NOMO-1 (cell line): ENCODE measurements at regions not wholly inside any gene's neighbourhood (a gene's known extent, or its start where the extent isn't known, plus 50 kb on each side); places are given as distances from the start of the nearest gene placed in this dataset.
"Not testable (repeated sequence)": the region's sequence is repeated elsewhere in the genome, so short reads cannot be mapped to it uniquely, and the experiment has no call there.

Experiments
- DNase-seq, 2 experiments: peaks; one replicate each; lab custom pipeline; 2025; ENCODE audit not compliant: unreplicated experiment in 2 of 2; lab: John Stamatoyannopoulos, UW

DNA sequence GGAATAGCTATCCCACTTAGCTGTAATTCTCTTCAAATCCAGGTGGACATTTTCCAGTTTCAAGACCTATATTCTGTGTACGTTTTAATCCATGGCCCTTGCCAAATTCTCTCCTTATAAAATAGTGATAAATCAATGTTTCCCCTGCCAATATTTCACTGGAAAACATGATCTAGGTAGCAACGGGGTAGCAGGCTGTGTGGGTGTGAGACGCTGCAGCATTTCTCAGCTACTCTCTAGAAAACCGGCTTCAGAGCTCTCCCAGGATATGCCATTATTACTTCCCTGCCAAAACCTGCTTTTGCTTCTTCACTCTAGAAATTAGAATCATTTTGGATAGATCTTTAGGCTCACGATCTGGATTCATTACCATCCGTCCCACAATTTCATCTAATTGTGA, 82.1 kb upstream of the SIPA1L2 start:
- DNase-seq: no peak

DNA sequence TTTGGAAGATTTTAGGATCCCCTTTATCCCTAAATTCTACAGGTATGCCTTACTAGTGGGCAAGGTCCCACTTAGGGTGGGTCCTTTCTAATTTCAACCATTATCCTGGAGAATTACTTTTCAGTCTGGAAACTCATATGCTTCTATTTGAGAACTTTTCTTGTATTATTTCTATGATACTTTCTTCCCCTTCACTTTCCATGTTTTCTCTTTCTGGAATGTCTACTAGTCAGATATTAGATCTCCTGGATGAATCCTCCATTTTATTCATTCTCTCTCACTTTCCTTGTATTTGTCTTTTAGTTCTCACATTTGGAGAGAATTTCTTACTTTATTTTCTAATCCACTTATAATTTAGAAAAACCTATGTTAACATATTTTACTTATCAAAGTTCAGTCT, 83.9 kb upstream of the SIPA1L2 start:
- DNase-seq: no peak

DNA sequence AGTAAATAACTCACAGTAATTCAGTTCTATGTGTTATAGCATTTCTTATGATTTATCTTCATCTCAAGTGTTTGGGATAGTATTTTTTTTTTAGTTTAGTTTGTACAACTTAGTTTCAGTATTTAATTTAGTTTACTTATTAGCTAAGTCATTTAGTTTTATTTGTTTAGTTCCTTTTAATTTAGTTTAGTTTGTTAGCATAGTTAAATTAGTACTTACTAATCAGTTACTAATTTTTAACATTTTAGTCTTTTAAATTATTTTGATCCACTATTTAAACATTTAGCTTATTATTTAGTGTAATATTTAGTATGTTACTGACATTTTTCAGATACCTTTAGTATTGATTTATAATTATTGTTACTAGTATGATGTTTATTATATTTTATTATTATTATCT, 85.2 kb upstream of the SIPA1L2 start:
- DNase-seq: no peak

DNA sequence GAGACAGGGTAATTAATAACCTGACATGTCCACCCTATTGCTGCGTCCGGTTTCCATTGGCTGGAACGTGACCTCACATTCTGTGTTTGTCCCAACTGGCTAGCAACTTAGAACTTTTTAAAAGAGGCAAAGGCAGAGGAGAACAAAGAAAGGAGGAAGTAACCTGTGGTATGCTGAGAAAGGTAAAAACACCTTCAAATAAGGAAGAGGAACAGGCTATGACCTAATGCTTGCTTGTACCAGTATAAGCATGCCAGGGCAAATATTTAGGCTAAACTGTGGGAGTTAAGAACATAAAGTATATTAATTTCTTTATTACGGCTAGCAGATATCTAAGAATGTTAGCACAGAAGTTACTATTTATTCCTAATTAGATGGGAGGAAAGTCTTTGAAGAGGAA, 87.3 kb upstream of the MAP10 start:
- DNase-seq: not testable (repeated sequence)

DNA sequence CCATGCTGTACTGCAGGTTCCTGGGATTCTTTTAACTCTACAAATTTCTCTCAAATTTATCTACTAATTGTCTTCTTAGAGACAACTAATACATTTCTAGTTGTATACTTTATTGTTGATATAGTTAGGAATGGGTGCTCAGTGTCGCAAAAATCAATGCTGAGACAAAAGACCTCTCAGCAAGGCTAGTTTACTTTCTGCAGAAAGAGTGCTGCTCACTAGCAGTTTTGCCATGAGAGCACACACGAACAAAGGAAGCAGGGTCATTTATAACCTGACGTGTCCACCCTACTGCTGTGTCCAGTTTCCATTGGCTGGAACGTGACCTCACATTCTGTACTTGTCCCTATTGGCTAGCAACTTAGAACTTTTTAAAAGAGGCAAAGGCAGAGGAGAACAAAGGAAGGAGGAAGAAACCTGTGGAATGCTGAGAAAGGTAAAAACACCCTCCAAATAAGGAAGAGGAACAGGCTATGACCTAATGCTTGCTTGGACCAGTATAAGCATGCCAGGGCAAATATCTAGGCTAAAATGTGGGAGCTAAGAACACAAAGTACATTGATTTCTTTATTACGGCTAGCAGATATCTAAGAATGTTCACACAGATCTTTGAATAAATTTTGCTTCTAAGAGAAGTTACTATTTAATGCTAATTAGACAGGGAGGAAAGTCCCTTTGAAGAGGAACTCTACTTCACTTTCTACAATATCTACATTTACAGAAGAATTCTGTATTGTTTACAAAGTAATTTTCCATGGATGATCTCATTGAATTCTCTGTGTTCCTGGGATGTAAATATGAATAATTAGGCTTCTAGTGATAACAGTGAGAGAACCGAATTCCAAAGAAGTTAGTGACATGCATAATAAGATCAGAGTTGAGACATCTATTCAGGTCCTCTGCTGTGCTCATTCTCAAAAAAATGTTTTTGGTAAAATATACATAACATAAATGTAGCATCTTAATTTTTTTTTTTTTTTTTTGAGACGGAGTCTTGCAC, 86.0 kb upstream of the MAP10 start:
- no peak for DNase-seq

DNA sequence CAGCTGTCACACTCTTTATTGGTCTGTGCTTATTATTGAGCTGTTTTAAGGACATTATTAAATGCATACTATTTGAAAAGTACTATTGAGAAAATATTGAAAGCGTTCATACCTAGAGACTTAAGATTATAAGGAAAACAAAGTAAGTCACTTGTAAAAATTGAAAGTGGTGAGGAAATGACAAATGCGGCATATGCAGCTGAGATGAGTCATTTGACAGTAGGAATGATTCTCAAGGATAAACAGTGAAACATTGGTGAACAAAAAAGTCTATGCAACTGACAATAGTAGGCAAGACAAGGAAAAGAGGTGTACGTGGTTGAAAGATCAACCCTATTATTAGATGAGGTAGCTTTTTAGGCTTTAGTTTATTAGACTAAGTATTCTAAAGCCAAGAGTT, 82.6 kb upstream of the MAP10 start:
- DNase-seq: no peak

DNA sequence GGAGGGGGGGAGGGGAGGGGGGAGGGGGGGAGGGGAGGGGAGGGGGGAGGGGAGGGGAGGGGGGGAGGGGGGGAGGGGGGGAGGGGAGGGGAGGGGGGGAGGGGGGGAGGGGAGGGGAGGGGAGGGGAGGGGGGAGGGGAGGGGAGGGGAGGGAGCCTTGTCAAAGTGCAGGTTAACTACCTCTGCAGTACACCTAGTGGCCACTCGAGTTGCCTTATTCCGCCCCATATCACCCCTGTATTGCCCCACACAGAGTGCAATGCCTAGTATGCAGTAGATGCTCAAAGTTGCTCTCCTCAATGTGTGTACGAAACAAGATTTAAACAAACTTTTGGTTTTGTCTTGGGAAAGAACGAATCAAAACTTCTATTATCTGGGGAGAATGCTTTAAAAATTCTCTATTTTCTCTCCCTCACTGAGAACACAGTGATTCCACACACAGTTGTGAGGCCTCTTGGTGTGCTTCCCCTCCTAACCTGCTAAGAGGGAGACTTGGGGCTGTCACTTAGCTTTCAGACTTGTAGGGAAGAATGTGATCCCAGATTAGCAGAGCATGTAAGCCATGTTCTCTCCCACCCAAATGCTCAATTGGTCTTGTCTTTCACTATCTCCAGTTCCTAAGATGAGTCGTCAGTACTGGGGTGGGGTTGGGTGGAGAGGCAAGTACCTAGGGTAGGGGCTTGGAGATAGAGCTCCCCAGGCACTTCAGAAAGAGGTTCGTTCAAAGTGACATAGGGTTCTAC, 79.7 kb upstream of the MAP10 start:
- no peak for DNase-seq

DNA sequence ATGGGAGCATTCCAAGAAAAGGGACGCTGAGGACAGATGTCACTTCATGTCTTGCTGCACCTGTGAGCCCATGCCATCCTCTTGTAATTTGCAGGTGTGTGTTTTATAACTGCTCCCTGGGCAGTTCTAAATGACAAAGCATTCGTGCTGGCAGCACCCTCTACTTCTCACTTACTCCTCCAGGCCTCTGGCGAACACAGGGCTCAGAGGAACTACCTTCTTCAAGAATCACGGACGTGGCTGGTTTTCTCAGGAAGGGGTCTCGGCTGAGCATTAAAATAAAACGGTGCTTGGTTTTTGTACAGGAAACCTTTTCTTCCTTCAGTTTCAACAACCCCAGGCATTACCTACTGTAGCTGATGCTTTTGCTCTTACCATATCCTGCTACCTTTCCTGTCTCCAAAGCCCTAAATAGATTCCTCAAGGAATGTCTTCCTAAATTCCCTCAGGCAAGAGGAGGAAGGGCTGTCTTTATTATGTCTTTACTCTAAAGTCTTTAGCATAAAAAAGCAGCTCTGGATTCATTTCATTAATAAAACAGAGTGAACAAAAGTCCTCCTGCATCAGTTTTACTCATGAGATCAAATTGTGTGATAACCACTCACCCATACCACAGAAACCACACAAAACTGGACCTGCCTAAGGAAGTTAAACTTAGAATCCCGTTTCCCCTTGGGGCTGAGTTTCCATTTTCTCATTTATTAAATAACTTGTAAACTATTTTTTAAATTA, 79.0 kb upstream of the MAP10 start:
- DNase-seq: peak; percentile 22 to 44

DNA sequence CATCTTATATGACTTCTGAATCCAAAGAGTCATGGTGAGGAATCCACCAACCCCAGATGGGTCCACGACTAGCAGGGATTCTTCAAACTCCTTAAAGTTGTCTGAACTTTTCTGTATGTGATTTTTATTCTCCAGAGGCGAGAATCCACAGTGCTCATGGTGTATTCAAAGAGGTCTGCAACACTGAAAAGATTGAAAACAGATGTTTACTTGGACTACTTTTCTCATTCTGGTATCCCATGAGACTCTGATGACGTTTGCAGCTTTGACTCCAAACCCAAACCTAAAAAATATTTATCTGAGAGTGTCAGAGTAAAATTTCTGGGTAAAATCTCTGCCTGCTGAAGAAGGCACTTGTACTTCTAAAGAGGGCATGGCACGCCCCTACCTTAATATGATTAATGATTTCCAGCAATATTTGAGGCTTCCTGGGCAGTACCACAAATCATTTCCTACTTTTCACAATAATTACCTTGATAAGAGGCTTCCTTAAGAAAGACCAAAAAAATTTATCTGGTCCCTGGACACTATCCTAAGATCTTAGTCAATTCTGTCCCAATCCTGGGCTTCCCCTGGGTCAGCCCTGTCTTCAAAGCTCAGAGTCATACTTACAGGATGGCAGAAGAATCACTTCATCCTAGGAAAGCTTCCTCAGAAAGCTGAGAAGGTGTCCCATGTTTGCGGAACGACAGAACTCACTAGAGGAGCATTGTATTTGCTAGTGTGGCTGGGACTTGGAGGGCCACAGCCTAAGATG, 76.5 kb upstream of the MAP10 start:
- DNase-seq: no peak

DNA sequence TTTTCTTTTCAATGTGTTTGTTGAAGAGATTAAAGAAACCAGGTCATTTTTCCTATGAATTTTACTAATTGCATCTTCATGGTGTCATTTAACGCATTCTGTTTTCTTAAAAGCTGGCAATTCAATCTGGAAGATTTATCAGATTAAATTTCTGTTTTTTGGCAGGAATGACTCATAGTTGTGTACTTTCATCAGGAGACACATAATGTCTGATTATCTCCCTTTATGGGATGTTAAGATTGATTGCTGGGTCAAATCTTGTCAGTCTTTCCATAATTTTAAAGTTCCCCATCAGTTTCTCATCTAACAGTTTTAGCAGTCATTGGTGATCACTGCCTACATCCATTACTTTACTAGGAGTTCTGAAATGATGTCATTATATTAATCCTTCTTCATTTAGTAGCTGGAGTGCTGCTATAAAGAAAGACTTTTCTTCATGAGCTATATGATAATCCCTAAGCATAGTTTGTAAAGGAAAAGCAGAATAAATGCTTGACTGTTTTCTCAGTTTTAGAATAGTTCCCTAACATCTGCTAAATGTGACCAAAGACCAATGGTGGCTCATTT, 72.8 kb upstream of the MAP10 start:
- DNase-seq: no peak

DNA sequence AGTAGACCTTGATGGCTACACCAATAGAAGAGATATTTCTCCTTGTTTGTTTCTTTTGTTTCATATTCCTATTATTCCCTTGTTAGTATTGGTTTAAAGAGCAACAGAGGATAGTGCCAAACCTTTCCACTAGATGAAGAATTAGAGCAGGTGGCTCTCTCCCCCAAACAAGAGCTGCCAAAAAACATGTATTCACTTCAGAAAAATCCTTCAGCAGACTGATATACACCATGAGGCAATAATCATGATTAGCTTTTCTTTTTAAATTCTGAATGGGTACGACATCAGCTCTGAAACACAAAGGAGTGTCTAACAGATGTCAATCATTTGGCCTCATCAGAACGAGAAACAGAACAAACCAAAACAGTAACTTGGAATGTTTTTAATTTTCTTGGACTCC, 67.3 kb upstream of the MAP10 start:
- DNase-seq: no peak

DNA sequence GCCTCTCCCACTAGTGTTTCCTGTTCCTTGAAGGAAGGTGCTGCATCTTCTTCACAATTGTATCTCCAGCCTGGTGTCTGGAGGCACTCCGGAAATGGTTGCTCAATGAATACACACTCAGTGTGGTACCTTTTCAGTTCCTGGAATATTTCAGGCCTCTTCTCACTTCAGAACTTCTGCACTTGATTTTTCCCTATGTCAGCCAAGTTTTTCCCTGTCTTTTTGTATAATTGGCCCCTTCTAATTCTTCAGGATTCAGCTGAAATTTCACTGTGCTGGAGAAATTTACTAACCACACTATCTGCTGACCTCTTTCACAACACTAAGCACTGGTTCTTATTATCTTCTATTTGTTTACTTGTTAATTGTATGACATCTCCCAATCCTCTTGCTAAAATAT, 61.2 kb upstream of the MAP10 start:
- no peak for DNase-seq

DNA sequence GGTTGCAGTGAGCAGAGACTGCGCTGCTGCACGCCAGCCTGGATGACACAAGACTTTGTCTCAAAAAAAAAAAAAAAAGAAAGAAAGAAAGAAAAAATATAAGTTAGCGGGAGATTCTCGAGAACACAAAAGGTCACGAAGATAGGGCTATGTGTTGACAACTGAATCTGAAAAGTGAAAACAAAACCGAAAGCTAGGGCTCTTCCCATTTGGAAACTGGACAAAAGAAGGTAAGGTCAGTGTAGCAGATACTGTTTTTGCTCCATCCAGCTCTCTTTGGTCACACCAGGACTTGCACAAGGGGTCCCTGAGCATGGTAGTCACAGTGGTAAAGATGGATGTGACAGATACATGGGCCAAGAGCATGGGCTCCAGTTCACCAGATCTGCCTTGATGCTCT, 60.4 kb upstream of the MAP10 start:
- no peak for DNase-seq

DNA sequence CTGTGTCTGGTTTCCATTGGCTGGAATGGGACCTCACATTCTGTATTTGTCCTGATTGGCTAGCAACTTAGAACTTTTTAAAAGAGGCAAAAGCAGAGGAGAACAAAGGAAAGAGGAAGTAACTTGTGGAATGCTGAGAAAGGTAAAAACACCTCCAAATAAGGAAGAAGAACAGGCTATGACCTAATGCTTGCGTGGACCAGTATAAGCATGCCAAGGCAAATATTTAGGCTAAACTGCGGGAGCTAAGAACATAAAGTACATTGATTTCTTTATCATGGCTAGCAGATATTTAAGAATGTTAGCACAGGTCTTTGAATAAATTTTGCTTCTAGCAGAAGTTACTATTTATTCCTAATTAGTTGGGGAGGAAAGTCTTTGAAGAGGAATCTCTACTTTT, 59.5 kb upstream of the MAP10 start:
- not testable (repeated sequence) for DNase-seq

DNA sequence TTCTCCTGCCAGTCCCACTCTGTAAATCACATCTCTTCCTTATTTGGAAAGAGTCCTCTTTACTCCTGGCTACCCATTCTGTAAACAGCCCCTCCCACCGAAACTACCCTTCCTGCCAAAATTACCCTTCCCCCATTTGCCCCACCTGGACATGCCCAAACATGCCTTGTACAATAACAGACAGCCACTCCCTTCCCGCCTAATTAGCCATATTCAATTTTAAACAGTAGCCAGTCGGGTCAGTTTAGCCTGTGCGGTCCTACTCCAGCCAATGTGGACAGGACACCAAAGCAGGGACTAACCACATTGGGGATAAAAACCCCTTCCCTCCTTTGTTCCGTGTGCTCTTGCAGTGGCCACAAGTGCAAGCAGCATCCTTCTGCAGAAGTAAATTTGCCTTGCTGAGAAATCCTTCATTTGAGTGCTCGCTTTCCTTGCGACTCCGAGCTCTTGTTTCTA, 56.3 kb upstream of the MAP10 start:
- DNase-seq: no peak

DNA sequence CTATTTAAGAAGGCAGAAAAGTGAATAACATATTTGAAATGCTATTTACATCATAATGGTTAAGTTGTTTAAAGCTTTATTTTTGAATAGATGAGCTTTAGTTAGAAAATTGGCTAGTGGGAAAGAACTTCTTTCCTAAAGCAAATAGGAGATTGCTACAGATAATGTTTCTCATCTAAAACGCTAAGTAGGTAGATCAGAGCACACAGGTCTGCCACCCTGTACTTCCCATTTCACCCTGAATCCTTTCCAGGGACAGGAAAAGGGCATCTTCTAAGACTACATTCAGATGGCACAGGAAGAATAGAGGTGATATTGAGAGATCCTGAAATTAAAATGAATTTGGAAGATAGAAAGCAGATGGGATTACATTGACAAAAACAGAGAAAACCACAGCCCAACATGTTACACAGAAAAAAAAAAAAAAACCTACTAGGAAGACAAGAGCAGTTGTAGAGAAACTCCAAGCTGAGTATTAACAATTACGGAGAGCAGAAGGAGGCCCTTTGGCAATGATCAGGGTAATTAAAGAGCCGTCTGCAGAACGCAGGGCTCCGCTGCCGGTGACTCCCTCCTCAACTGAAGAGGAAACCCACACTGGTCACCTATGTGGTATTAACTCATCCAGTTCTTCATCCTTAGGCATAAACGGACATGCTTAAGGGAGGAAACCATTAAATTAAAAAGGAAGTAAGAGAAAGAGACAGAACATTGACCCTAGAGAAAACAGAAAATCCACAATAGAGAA, 53.6 kb upstream of the MAP10 start:
- peak; percentile 81 to 92 for DNase-seq

DNA sequence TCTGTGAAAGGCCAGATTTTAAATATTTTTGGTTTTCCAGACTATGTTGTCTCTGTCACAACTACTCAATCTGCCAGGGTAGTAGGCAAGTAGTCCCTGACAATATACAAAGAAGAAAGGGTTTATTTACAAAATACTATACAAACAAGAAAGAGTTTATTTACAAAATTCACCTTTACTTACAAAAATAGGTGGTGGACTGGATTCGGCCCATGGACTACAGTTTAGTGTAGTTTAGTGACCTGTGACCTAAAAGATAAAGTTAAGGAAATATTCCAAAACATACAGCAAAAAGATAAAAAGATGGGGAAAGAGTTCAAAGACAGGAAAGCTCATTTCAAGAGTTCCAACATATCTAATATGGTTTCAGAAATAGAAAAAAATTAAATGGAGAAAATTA, 52.9 kb upstream of the MAP10 start:
- no peak for DNase-seq

DNA sequence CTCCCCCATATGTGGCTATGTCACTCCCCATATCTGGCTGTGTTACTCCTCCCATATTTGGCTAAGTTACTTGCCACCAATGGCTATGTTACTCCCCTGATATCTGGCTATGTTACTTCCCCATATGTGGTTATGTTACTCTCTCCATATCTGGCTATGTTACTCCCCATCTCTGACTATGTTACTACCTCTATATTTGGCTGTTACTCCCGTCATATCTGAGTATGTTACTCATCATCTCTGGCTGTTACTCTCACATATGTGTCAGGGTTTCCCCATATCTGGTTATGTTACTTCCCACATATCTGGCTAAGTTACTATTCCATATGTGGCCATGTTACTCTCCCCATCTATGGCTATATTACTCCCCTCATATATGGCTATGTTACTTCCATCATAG, 50.3 kb upstream of the MAP10 start:
- DNase-seq: no peak
